GM23338 (cell line): ENCODE measurements at regions not wholly inside any gene's neighbourhood (a gene's known extent, or its start where the extent isn't known, plus 50 kb on each side); places are given as distances from the start of the nearest gene placed in this dataset.

Source experiments
- ATAC-seq: fragments of 200-7000 bp; cut with Tn5 transposase; 3 replicates; pipeline ENCODE4 v1.9.1; 2020
- DNase-seq: peaks from one replicate; pipeline ENCODE4 v3.0.0-alpha.2; 2015; ENCODE audit warnings: low spot score
- H2AFZ ChIP-seq: fragments of 200-600 bp; sonication (generic); 2 replicates; pipeline ENCODE4 v1.8.0; 2016; ENCODE audit warnings: antibody characterized with exemption, mild to moderate bottlenecking, moderate library complexity
- H3F3A ChIP-seq: fragments of 200-600 bp; sonication (generic); replicated peaks from 2 replicates; pipeline ENCODE4 v1.8.0; 2017; ENCODE audit warnings: antibody characterized with exemption, mixed run types, low read depth
- H3K27ac ChIP-seq: fragments of 200-600 bp; sonication (generic); 2 replicates; pipeline ENCODE4 v1.6.1; 2016; ENCODE audit warnings: low read depth
- H3K27me3 ChIP-seq: fragments of 200-600 bp; sonication (generic); 2 replicates; pipeline ENCODE4 v1.8.0; 2016; ENCODE audit warnings: mild to moderate bottlenecking, mixed run types, moderate library complexity; ENCODE audit not compliant: insufficient read depth
- H3K36me3 ChIP-seq: fragments of 200-600 bp; sonication (generic); 2 replicates; pipeline ENCODE4 v1.8.0; 2016; ENCODE audit warnings: mild to moderate bottlenecking; ENCODE audit not compliant: insufficient read depth
- H3K4me1 ChIP-seq: fragments of 200-600 bp; sonication (generic); 2 replicates; pipeline ENCODE4 v1.8.0; 2016; ENCODE audit warnings: mild to moderate bottlenecking, moderate library complexity; ENCODE audit not compliant: insufficient read depth
- H3K4me2 ChIP-seq: fragments of 200-600 bp; sonication (generic); 2 replicates; pipeline ENCODE4 v1.7.1; 2017; ENCODE audit warnings: mixed run types
- H3K4me3 ChIP-seq: fragments of 200-600 bp; sonication (generic); 2 replicates; pipeline ENCODE4 v1.6.1; 2016; ENCODE audit warnings: mixed run types
- H3K79me2 ChIP-seq: fragments of 200-600 bp; sonication (generic); replicated peaks from 2 replicates; pipeline ENCODE4 v1.8.0; 2017; ENCODE audit warnings: mild to moderate bottlenecking; ENCODE audit not compliant: insufficient read depth
- H3K9me2 ChIP-seq: fragments of 200-600 bp; sonication (generic); 2 replicates; pipeline ENCODE4 v1.8.0; 2017; ENCODE audit not compliant: insufficient read depth
- H4K20me1 ChIP-seq: fragments of 200-600 bp; sonication (generic); replicated peaks from 2 replicates; pipeline ENCODE4 v1.8.0; 2017; ENCODE audit warnings: mild to moderate bottlenecking; ENCODE audit not compliant: insufficient read depth
- H3K27ac Mint-ChIP-seq: 2 replicates; pipeline ENCODE4 v1.8.0; 2020; ENCODE audit warnings: inconsistent platforms, mild to moderate bottlenecking, moderate library complexity, mixed read lengths
- H3K27me3 Mint-ChIP-seq: 3 replicates; pipeline ENCODE4 v1.8.0; 2022; ENCODE audit warnings: low read depth, mild to moderate bottlenecking, moderate library complexity, mixed read lengths, inconsistent platforms; ENCODE audit not compliant: insufficient read depth, poor library complexity
- H3K36me3 Mint-ChIP-seq: 3 replicates; pipeline ENCODE4 v1.8.0; 2021; ENCODE audit warnings: low read depth, mild to moderate bottlenecking, inconsistent platforms, moderate library complexity, mixed read lengths
- H3K4me1 Mint-ChIP-seq: 3 replicates; pipeline ENCODE4 v1.8.0; 2020; ENCODE audit warnings: mild to moderate bottlenecking, inconsistent platforms, mixed read lengths
- H3K4me3 Mint-ChIP-seq: 3 replicates; pipeline ENCODE4 v1.8.0; 2021; ENCODE audit warnings: moderate library complexity, mild to moderate bottlenecking, inconsistent platforms, mixed read lengths
- H3K9me3 Mint-ChIP-seq: 3 replicates; pipeline ENCODE4 v1.8.0; 2020; ENCODE audit warnings: moderate library complexity, mild to moderate bottlenecking, inconsistent platforms, mixed read lengths
- CREB1 ChIP-seq: fragments of 250-450 bp; sonication (Bioruptor Pico); IDR thresholded peaks from 2 replicates; pipeline ENCODE4 v1.5.0; 2020; ENCODE audit warnings: low read depth, mild to moderate bottlenecking, moderate library complexity
- EZH2 ChIP-seq: fragments of 200-600 bp; sonication (generic); IDR thresholded peaks from one replicate; pipeline ENCODE4 v1.8.0; 2017; ENCODE audit warnings: antibody characterized with exemption, mild to moderate bottlenecking, low read depth; ENCODE audit not compliant: unreplicated experiment
- EZH2phosphoT487 ChIP-seq: fragments of 200-600 bp; sonication (generic); IDR thresholded peaks from one replicate; pipeline ENCODE4 v1.8.1; 2018; ENCODE audit warnings: antibody characterized with exemption; ENCODE audit not compliant: unreplicated experiment
- JUNB ChIP-seq: IDR thresholded peaks from one replicate; pipeline ENCODE4 v1.6.1; 2016; ENCODE audit warnings: antibody characterized with exemption; ENCODE audit not compliant: unreplicated experiment
- NANOG ChIP-seq: IDR thresholded peaks from 2 replicates; pipeline ENCODE4 v1.6.1; 2016; ENCODE audit warnings: antibody characterized with exemption, borderline replicate concordance
- POLR2AphosphoS5 ChIP-seq: IDR thresholded peaks from 2 replicates; pipeline ENCODE4 v1.6.1; 2016; ENCODE audit warnings: antibody characterized with exemption, low read depth
- STAT1 ChIP-seq: IDR thresholded peaks from one replicate; pipeline ENCODE4 v1.6.1; 2016; ENCODE audit warnings: antibody characterized with exemption; ENCODE audit not compliant: unreplicated experiment
- ZNF114 ChIP-seq: fragments of 250-450 bp; sonication (Bioruptor Pico); IDR thresholded peaks from 2 replicates; pipeline ENCODE4 v1.5.0; 2020; ENCODE audit warnings: mild to moderate bottlenecking, moderate library complexity
- ZNF331 ChIP-seq: fragments of 250-450 bp; sonication (Bioruptor Pico); IDR thresholded peaks from 2 replicates; pipeline ENCODE4 v1.5.0; 2020; ENCODE audit warnings: low read depth, mild to moderate bottlenecking, moderate library complexity
- TF ChIP-seq, protein P1 (sequence below): IDR thresholded peaks from one replicate; pipeline ENCODE4 v1.6.1; 2018; ENCODE audit warnings: antibody characterized with exemption; ENCODE audit not compliant: unreplicated experiment
- TF ChIP-seq, protein P2 (sequence below), 2 experiments: fragments of 200-600 bp in 1 of 2; sonication (generic) in 1 of 2; conservative IDR thresholded peaks; 2 replicates each; pipeline versions ENCODE4 v1.5.1 to v1.6.1; 2016 to 2017; ENCODE audit warnings: antibody characterized with exemption in 2 of 2, low read depth in 2 of 2, mild to moderate bottlenecking in 2 of 2, moderate library complexity in 1 of 2
- TF ChIP-seq, protein P3 (sequence below): IDR thresholded peaks from 2 replicates; pipeline ENCODE4 v1.6.1; 2016; ENCODE audit warnings: antibody characterized with exemption
- TF ChIP-seq, protein P4 (sequence below): fragments of 250-450 bp; sonication (Bioruptor Pico); IDR thresholded peaks from 2 replicates; pipeline ENCODE4 v1.5.0; 2020; ENCODE audit warnings: mild to moderate bottlenecking, moderate library complexity

DNA sequence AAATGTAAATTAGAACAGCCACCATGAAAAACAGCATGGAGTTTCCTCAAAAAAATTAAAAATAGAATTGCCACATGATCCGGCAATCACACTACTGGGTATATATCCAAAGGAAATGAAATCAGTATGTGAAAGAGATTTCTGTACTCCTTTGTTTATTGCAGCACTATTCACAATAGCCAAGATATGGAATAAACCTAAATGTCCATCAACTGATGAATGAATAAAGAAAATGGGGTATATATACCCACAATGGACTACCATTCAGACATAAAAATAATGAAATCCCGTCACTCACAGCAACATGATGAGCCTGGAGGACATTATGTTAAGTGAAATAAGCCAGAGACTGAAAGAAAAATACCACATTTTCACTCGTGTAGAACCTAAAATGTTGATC lies 296.9 kb downstream of the RAP2B start:
- H3K4me1 Mint-ChIP-seq, result no peaks in the 10 kb centered on the region
- Histone ChIP-seq H3F3A (no peaks in the 10 kb centered on the region), H4K20me1 (no peaks in the 10 kb centered on the region), H3K4me3 (no peak overlapping the region), H3K27me3 (no peaks in the 10 kb centered on the region), H3K36me3 (no peaks in the 10 kb centered on the region), H3K27ac (no peak overlapping the region), H3K79me2 (no peaks in the 10 kb centered on the region), H2AFZ (no peak overlapping the region), H3K4me1 (no peaks in the 10 kb centered on the region), H3K4me2 (no peak overlapping the region), H3K9me2 (no peaks in the 10 kb centered on the region)
- no peaks in the 10 kb centered on the region for H3K27me3 Mint-ChIP-seq
- ATAC-seq, result no peak
- TF ChIP-seq, protein P1, sequence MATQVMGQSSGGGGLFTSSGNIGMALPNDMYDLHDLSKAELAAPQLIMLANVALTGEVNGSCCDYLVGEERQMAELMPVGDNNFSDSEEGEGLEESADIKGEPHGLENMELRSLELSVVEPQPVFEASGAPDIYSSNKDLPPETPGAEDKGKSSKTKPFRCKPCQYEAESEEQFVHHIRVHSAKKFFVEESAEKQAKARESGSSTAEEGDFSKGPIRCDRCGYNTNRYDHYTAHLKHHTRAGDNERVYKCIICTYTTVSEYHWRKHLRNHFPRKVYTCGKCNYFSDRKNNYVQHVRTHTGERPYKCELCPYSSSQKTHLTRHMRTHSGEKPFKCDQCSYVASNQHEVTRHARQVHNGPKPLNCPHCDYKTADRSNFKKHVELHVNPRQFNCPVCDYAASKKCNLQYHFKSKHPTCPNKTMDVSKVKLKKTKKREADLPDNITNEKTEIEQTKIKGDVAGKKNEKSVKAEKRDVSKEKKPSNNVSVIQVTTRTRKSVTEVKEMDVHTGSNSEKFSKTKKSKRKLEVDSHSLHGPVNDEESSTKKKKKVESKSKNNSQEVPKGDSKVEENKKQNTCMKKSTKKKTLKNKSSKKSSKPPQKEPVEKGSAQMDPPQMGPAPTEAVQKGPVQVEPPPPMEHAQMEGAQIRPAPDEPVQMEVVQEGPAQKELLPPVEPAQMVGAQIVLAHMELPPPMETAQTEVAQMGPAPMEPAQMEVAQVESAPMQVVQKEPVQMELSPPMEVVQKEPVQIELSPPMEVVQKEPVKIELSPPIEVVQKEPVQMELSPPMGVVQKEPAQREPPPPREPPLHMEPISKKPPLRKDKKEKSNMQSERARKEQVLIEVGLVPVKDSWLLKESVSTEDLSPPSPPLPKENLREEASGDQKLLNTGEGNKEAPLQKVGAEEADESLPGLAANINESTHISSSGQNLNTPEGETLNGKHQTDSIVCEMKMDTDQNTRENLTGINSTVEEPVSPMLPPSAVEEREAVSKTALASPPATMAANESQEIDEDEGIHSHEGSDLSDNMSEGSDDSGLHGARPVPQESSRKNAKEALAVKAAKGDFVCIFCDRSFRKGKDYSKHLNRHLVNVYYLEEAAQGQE, result no peak
- no peak for TF ChIP-seq NANOG
- TF ChIP-seq, protein P2, sequence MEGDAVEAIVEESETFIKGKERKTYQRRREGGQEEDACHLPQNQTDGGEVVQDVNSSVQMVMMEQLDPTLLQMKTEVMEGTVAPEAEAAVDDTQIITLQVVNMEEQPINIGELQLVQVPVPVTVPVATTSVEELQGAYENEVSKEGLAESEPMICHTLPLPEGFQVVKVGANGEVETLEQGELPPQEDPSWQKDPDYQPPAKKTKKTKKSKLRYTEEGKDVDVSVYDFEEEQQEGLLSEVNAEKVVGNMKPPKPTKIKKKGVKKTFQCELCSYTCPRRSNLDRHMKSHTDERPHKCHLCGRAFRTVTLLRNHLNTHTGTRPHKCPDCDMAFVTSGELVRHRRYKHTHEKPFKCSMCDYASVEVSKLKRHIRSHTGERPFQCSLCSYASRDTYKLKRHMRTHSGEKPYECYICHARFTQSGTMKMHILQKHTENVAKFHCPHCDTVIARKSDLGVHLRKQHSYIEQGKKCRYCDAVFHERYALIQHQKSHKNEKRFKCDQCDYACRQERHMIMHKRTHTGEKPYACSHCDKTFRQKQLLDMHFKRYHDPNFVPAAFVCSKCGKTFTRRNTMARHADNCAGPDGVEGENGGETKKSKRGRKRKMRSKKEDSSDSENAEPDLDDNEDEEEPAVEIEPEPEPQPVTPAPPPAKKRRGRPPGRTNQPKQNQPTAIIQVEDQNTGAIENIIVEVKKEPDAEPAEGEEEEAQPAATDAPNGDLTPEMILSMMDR (conservative IDR thresholded peaks at IDR 0.05; ENCODE audit: low read depth in 2 of 2), result no peak
- TF ChIP-seq, protein P3, sequence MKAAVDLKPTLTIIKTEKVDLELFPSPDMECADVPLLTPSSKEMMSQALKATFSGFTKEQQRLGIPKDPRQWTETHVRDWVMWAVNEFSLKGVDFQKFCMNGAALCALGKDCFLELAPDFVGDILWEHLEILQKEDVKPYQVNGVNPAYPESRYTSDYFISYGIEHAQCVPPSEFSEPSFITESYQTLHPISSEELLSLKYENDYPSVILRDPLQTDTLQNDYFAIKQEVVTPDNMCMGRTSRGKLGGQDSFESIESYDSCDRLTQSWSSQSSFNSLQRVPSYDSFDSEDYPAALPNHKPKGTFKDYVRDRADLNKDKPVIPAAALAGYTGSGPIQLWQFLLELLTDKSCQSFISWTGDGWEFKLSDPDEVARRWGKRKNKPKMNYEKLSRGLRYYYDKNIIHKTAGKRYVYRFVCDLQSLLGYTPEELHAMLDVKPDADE, result no peak
- TF ChIP-seq STAT1, result no peak
- TF ChIP-seq EZH2, result no peak
- TF ChIP-seq ZNF114, result no peak
- TF ChIP-seq ZNF331, result no peak
- TF ChIP-seq CREB1 (CRISPR knock-in tag), result no peak
- no peak for TF ChIP-seq JUNB
- no peak for TF ChIP-seq EZH2phosphoT487
- TF ChIP-seq, protein P4, sequence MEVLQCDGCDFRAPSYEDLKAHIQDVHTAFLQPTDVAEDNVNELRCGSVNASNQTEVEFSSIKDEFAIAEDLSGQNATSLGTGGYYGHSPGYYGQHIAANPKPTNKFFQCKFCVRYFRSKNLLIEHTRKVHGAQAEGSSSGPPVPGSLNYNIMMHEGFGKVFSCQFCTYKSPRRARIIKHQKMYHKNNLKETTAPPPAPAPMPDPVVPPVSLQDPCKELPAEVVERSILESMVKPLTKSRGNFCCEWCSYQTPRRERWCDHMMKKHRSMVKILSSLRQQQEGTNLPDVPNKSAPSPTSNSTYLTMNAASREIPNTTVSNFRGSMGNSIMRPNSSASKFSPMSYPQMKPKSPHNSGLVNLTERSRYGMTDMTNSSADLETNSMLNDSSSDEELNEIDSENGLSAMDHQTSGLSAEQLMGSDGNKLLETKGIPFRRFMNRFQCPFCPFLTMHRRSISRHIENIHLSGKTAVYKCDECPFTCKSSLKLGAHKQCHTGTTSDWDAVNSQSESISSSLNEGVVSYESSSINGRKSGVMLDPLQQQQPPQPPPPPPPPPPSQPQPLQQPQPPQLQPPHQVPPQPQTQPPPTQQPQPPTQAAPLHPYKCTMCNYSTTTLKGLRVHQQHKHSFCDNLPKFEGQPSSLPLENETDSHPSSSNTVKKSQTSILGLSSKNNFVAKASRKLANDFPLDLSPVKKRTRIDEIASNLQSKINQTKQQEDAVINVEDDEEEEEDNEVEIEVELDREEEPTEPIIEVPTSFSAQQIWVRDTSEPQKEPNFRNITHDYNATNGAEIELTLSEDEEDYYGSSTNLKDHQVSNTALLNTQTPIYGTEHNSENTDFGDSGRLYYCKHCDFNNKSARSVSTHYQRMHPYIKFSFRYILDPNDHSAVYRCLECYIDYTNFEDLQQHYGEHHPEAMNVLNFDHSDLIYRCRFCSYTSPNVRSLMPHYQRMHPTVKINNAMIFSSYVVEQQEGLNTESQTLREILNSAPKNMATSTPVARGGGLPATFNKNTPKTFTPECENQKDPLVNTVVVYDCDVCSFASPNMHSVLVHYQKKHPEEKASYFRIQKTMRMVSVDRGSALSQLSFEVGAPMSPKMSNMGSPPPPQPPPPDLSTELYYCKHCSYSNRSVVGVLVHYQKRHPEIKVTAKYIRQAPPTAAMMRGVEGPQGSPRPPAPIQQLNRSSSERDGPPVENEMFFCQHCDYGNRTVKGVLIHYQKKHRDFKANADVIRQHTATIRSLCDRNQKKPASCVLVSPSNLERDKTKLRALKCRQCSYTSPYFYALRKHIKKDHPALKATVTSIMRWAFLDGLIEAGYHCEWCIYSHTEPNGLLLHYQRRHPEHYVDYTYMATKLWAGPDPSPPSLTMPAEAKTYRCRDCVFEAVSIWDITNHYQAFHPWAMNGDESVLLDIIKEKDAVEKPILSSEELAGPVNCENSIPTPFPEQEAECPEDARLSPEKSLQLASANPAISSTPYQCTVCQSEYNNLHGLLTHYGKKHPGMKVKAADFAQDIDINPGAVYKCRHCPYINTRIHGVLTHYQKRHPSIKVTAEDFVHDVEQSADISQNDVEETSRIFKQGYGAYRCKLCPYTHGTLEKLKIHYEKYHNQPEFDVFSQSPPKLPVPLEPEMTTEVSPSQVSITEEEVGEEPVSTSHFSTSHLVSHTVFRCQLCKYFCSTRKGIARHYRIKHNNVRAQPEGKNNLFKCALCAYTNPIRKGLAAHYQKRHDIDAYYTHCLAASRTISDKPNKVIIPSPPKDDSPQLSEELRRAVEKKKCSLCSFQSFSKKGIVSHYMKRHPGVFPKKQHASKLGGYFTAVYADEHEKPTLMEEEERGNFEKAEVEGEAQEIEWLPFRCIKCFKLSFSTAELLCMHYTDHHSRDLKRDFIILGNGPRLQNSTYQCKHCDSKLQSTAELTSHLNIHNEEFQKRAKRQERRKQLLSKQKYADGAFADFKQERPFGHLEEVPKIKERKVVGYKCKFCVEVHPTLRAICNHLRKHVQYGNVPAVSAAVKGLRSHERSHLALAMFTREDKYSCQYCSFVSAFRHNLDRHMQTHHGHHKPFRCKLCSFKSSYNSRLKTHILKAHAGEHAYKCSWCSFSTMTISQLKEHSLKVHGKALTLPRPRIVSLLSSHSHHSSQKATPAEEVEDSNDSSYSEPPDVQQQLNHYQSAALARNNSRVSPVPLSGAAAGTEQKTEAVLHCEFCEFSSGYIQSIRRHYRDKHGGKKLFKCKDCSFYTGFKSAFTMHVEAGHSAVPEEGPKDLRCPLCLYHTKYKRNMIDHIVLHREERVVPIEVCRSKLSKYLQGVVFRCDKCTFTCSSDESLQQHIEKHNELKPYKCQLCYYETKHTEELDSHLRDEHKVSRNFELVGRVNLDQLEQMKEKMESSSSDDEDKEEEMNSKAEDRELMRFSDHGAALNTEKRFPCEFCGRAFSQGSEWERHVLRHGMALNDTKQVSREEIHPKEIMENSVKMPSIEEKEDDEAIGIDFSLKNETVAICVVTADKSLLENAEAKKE (CRISPR knock-in tag), result no peak
- no peak for TF ChIP-seq POLR2AphosphoS5
- no peak overlapping the region for H3K27ac Mint-ChIP-seq
- H3K9me3 Mint-ChIP-seq, result no peaks in the 10 kb centered on the region
- DNase-seq, result no peak
- no peak overlapping the region for H3K4me3 Mint-ChIP-seq
- H3K36me3 Mint-ChIP-seq, result no peaks in the 10 kb centered on the region
